CD4-positive, alpha-beta T cell treated with Interferon alpha-2 for 1 hour (primary cell): ENCODE measurements at regions not wholly inside any gene's neighbourhood (a gene's known extent, or its start where the extent isn't known, plus 50 kb on each side); places are given as distances from the start of the nearest gene placed in this dataset.

ENCODE experiments used
- DNase-seq, 2 donors: peaks; one replicate each; pipeline ENCODE4 v3.0.0-alpha.2; 2020 to 2022

GRCh38 chr13:106295971-106296370 lies 239.5 kb downstream of the EFNB2 start:
- no peak for DNase-seq

- DNase-seq: no peak
These were observed 244.5 kb downstream of the EFNB2 start for GRCh38 chr13:106291006-106291405.

GRCh38 chr13:106287351-106287750 lies 248.1 kb downstream of the EFNB2 start:
- no peak for DNase-seq

GRCh38 chr13:106286811-106287210 lies 248.7 kb downstream of the EFNB2 start:
- no peak for DNase-seq

- DNase-seq: no peak
These were observed 251.1 kb downstream of the EFNB2 start for GRCh38 chr13:106284358-106284757.

GRCh38 chr13:106281426-106281825 lies 254.0 kb downstream of the EFNB2 start:
- no peak for DNase-seq

GRCh38 chr13:106277484-106278154 lies 257.8 kb downstream of the EFNB2 start:
- DNase-seq: no peak

GRCh38 chr13:106276876-106277275 lies 258.6 kb downstream of the EFNB2 start:
- DNase-seq: no peak

- no peak for DNase-seq
These were observed 259.9 kb downstream of the EFNB2 start for GRCh38 chr13:106275446-106276032.

- DNase-seq: no peak
These were observed 260.8 kb downstream of the EFNB2 start for GRCh38 chr13:106274551-106275203.

GRCh38 chr13:106263801-106264200 lies 271.7 kb downstream of the EFNB2 start:
- no peak for DNase-seq

GRCh38 chr13:106262886-106263285 lies 272.6 kb downstream of the EFNB2 start:
- no peak for DNase-seq

- DNase-seq: no peak
These were observed 274.0 kb downstream of the EFNB2 start for GRCh38 chr13:106261450-106261849.

GRCh38 chr13:106260352-106260751 lies 275.1 kb downstream of the EFNB2 start:
- DNase-seq: no peak

- DNase-seq: no peak
These were observed 275.5 kb downstream of the EFNB2 start for GRCh38 chr13:106259928-106260327.

GRCh38 chr13:106246666-106247188 lies 288.7 kb downstream of the EFNB2 start:
- no peak for DNase-seq

- no peak for DNase-seq
These were observed 289.2 kb downstream of the EFNB2 start for GRCh38 chr13:106246242-106246641.

- DNase-seq: no peak
These were observed 292.4 kb downstream of the EFNB2 start for GRCh38 chr13:106243011-106243565.

GRCh38 chr13:106241974-106242953 lies 293.2 kb downstream of the EFNB2 start:
- no peak for DNase-seq

GRCh38 chr13:106238690-106239089 lies 296.8 kb downstream of the EFNB2 start:
- DNase-seq: no peak

GRCh38 chr13:106234636-106235035 lies 300.8 kb downstream of the EFNB2 start:
- DNase-seq: no peak

GRCh38 chr13:106233134-106233735 lies 302.2 kb downstream of the EFNB2 start:
- DNase-seq: no peak
